ENCODE measurements at regions not wholly inside any gene's neighbourhood (a gene's known extent, or its start where the extent isn't known, plus 50 kb on each side); places are given as distances from the start of the nearest gene placed in this dataset.

DNA sequence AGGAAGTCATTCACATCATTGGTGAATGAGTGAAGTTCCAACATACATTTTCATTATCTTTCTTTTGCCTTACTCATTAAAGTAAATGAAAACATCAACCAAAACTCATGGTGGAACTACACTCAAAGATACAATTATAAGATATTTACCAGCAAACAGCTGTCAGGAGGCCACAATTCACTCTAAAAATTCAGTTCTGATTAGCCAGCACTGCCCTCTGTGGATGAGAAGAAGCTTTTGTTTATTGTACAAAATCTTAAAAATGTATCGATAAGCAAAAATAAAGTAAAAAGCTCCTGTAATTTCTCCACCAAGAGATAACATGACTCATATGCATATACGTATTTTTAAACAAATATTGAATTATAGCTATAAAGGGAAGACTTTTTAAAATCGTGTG is 73.5 kb upstream of the RAPGEF4 start:
- TF ChIP-seq YY1 (IDR thresholded peaks at IDR 0.05; ENCODE audit: extremely low read depth, insufficient replicate concordance, low read depth, low read length) (no peak), CTCF (IDR thresholded peaks at IDR 0.05 in 2 of 3, conservative IDR thresholded peaks at IDR 0.05 in 1 of 3; ENCODE audit: borderline replicate concordance in 1 of 3, insufficient read depth in 1 of 3, low read depth in 2 of 3, low read length in 2 of 3) (no peak), RAD21 (IDR thresholded peaks at IDR 0.05; ENCODE audit: low read depth) (no peak), ZNF274 (IDR thresholded peaks at IDR 0.05; ENCODE audit: low read depth, low read length) (no peak), ZBTB33 (IDR thresholded peaks at IDR 0.05; ENCODE audit: extremely low read depth, insufficient replicate concordance, low read length) (no peak), JUND (IDR thresholded peaks at IDR 0.05) (no peak), CEBPB (IDR thresholded peaks at IDR 0.05; ENCODE audit: low read depth) (no peak), POLR2AphosphoS5 (IDR thresholded peaks at IDR 0.05; ENCODE audit: low read depth, low read length) (no peak)
- TF ChIP-seq, protein P1, sequence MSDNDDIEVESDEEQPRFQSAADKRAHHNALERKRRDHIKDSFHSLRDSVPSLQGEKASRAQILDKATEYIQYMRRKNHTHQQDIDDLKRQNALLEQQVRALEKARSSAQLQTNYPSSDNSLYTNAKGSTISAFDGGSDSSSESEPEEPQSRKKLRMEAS (IDR thresholded peaks at IDR 0.05), result no peak

All from HCT116 (cell line).